NT2/D1 (cell line): ENCODE measurements at regions not wholly inside any gene's neighbourhood (a gene's known extent, or its start where the extent isn't known, plus 50 kb on each side); places are given as distances from the start of the nearest gene placed in this dataset.

ENCODE experiments used
- SUZ12 ChIP-seq: IDR thresholded peaks from 2 replicates; pipeline ENCODE4 v1.6.1; 2011; ENCODE audit not compliant: insufficient read length, insufficient read depth; ENCODE audit errors: extremely low read depth
- YY1 ChIP-seq: IDR thresholded peaks from 2 replicates; pipeline ENCODE4 v1.6.1; 2011; ENCODE audit not compliant: insufficient read length, insufficient read depth
- ZNF274 ChIP-seq: IDR thresholded peaks from 2 replicates; pipeline ENCODE4 v1.6.1; 2011; ENCODE audit warnings: mild to moderate bottlenecking, low read depth, low read length

GRCh38 chr6:6491761-6492160 is 96.8 kb upstream of the LY86 start:
- TF ChIP-seq YY1 (no peak), SUZ12 (no peak), ZNF274 (no peak)
